Left lobe of liver (tissue), 2 donors: ENCODE measurements at regions not wholly inside any gene's neighbourhood (a gene's known extent, or its start where the extent isn't known, plus 50 kb on each side); places are given as distances from the start of the nearest gene placed in this dataset.
"Not testable (repeated sequence)": the region's sequence is repeated elsewhere in the genome, so short reads cannot be mapped to it uniquely, and the experiment has no call there.

Source experiments
- ATAC-seq: fragments of 200-7000 bp; cut with Tn5 transposase; one replicate; pipeline ENCODE4 v1.9.1; 2020; ENCODE audit warnings: mild to moderate bottlenecking, moderate library complexity
- DNase-seq: peaks from one replicate; pipeline ENCODE4 v3.0.0-alpha.2; 2020; ENCODE audit warnings: low spot score
- donor health status: DM: no; HTN: no; CAD: no; lungs with moderate emphysema.
- donor health status: DM: no; HTN: yes; CAD: no.

DNA sequence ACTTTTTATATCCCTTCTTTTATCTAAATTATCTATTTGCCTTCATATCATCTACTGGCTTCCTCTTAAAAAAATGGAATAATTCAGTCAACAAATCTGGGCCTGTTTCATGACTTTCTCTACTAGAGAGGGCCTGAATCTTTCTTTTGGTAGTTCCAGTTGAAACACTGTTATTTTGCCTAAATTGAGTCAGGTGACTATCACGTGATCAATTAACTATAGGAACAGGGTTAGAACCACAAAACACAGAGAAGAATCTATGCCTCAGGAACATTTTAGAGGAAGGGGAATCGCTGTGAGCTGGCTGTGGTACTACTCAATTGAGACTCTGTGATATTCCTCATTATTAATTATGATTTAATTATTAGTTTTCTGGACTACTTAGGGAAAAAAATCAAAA, 736.7 kb upstream of the PITX2 start:
- DNase-seq = no peak

GRCh38 chr4:111360906-111361305, 738.0 kb upstream of the PITX2 start:
- DNase-seq = no peak
- ATAC-seq = no peak

More for the DNA sequence above, 736.7 kb upstream of the PITX2 start:
- no peak for ATAC-seq

DNA sequence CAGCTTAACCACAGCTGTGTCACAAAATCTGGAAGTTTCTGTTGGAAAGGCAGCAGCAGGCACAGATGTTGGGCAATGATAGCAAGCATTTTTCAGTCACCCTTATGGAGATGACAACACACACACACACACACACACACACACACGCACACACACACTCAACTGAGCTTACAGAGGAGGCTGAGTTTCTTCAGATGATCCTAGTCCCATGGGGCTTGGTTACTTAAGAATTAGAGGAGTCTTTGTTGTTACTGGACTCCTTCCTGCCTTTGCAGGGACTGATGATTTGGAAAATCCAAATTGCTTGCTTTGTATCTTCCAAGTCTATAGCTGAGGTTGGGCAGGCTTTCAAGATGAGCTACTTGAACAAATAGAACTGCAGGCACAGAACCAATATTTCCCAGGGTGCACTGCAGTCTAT, 740.1 kb upstream of the PITX2 start:
- ATAC-seq = no peak

GRCh38 chr4:111377880-111378279, 755.0 kb upstream of the PITX2 start:
- ATAC-seq, DNase-seq: not testable (repeated sequence)

More for the DNA sequence above, 740.1 kb upstream of the PITX2 start:
- DNase-seq = no peak

GRCh38 chr4:111388561-111388960, 756.7 kb upstream of the FAM241A start:
- no peak for ATAC-seq
- no peak for DNase-seq

DNA sequence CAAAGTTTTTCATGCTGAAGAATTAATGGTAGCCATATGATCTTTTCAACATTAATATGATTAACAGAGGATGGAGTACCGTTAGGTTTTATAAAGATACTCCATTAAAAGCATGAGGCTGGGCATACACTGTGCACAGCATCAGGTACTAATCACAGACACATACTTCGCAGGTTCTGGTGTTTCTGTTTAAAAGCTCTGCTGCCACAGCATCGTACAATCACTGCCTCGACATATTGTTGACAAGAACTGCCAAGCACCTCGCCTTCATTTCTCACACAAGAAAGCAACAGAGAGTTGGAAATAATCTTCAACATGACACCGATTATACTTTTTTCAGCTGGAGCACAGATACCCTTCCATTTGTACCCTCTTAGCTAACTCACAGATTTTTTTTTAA, 753.4 kb upstream of the FAM241A start:
- no peak for DNase-seq
- no peak for ATAC-seq

GRCh38 chr4:111393781-111394180, 751.5 kb upstream of the FAM241A start:
- DNase-seq = no peak
- no peak for ATAC-seq

GRCh38 chr4:111398906-111399330, 746.3 kb upstream of the FAM241A start:
- ATAC-seq = no peak
- no peak for DNase-seq

- DNase-seq (no peak), ATAC-seq (no peak)
These were observed 745.6 kb upstream of the FAM241A start for GRCh38 chr4:111399623-111400022.

DNA sequence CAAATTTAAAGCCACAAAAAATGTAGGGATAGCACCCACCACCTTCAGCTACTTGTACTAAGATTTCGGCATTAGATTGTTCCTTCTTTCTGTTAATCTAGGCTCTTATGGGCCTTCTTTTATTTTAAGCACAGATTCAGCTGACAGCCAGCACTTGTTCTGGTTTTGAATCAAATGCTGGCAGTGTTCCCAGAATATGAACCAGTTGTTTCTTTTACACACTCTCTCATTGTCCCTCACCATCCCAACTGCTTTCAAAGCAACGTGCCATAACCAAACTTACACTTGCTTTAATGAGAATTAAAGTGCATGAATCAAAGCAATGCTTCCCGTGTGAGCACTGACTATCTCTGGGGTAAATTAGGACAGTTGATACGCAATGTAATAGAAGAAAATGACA, 744.5 kb upstream of the FAM241A start:
- DNase-seq (no peak), ATAC-seq (no peak)

GRCh38 chr4:111404673-111405072, 740.6 kb upstream of the FAM241A start:
- ATAC-seq (no peak), DNase-seq (no peak)

DNA sequence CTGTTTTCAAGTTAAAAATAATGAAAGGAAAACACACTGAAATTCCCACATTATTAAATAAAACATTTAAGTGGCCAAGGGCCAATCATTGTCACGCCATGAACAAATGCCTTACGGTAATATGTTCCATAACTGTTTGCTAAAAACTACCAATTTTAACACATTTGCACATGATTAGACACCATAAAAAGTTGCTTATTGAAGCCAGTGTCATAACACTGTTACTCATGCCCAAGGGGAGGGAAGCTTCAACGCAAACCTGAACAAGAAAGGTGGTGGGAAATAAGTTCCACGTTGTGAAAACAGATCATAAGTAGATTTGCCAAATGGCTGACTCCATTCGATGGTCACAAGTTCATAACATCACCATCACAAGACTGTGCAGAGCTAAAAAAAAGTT, 739.3 kb upstream of the FAM241A start:
- ATAC-seq = no peak

GRCh38 chr4:111410571-111410970, 734.7 kb upstream of the FAM241A start:
- DNase-seq = no peak
- ATAC-seq = no peak

More for the DNA sequence above, 739.3 kb upstream of the FAM241A start:
- DNase-seq = no peak

DNA sequence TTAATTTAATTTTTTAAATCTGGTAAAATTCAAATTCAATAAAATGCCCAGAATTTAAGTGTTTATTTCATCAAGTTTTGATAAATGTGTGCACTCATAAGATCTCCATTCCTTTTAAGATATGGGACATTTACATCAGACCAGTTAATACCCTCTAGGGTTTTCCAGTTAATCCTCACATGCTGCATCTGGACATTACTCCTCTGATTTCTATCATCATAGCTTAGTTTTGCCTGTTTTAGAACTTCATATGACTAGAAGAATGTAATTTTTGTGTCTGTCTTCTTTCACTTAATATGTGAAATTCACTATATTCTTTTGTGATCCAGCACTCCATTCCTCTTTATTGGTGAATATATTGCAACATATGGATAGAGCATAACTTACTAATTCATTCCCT, 727.7 kb upstream of the FAM241A start:
- ATAC-seq = no peak
- DNase-seq = no peak

DNA sequence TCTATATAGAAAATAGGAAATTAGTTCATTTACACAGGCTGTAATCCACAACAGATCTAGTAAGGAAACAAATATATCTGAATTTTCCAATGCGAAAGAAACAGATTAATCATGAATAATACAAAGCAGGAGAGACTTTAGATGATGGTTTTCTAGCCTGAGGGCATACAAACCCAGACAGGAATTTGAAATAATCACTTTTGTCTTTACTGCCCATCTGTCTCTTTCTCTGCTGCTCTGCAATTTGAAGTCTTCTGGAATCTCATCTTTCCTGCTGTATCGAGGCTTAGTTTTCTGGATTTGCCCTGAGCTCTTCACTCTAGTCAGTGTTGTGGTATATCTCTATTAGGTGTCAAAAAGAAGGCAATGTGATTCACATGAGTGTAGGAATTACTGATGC, 711.8 kb upstream of the FAM241A start:
- ATAC-seq = no peak

DNA sequence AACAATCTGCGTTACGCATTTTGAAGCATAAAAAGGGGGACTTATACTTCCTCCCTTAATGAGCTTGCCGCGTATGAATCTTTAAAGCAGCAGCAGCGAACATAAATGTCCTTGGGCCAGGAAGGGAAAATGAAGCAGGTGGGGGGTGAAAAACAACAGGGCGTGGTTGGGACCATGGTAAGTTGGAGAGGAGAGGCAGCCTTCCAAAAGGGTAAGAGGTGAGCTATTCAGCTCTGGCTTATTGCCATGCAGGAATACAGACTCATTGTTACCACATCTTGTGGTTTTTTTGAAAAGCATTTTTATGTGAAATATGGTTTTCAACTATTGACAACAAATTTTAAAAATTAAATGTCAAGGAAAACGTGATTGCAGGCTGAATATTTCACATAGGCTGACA, 710.7 kb upstream of the FAM241A start:
- no peak for DNase-seq
- no peak for ATAC-seq

More for the DNA sequence above, 711.8 kb upstream of the FAM241A start:
- DNase-seq = no peak

DNA sequence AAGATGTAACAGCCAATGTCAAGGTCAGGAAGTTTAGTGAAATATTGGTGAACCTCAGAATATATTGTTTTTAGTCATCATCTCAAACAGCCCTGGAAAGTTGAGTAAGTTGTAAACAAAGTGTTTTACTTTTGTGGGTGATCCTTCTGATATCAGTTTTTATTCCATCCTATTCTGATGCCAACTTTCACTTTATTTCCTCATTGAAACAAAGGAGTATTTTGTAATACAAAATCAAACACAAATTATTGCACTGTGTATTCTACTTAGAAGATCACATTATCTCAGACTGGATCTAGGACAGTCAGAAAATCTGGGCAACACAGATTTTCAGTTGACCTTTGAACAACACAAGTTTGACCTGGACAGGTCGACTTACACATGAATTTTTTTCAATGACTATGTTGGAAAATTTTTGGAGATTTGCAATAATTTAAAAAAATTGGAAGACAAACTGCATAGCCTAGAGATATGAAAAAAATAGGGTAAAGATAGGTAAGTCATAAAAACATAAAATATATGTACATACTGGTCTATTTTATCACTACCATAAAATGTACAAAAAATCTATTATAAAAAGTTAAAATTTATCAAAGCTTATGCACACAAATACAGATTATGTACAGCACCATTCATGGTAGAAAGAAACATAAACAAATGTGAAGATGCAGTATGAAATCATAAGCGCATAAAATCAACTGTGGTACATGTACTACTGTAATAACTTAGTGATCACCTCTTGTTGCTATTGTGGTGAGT, 709.1 kb upstream of the FAM241A start:
- no peak for DNase-seq
- ATAC-seq = no peak

DNA sequence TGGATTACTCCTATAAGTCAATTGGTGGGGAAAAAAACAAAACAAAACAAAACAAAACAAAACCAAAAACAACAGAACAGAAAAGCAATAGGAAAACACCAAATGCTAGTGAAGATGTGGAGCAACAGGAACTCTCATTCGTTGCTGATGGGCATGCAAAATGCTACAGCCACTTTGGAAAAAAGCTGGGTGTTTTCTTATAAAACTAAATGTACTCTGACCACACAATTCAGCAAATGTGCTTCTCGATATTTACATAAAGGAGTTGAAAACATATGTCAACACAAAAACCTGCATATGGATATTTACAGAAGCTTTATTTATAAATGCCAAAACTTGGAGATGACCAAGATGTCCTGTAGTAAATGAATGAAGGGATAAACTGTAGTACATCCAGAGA, 703.6 kb upstream of the FAM241A start:
- ATAC-seq = no peak
- no peak for DNase-seq

DNA sequence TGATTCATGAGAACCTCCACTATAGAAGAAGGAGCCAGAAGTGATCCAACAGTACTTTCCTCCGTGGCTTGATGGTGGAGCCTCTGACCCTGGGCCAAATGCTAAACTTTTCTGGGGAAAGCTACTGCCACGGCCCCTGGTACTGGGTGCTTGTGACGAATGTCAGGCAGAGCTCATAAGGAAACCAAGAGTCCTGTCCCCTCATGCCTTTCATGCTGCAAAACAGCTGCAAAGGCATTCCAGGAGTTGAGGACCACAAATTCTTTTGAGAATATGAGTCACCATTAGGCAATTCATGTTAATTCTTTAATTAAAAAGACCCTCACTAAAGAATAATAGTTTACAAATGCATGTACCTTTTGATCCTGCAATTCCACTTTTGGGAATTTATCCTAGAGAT, 700.4 kb upstream of the FAM241A start:
- ATAC-seq, DNase-seq: not testable (repeated sequence)

- no peak for ATAC-seq
- DNase-seq = no peak
These were observed 695.6 kb upstream of the FAM241A start for GRCh38 chr4:111449657-111450056.

- DNase-seq (no peak), ATAC-seq (no peak)
These were observed 694.4 kb upstream of the FAM241A start for GRCh38 chr4:111450867-111451266.

- DNase-seq = no peak
- no peak for ATAC-seq
These were observed 692.0 kb upstream of the FAM241A start for GRCh38 chr4:111453216-111453615.

- no peak for ATAC-seq
- DNase-seq = no peak
These were observed 690.3 kb upstream of the FAM241A start for GRCh38 chr4:111454961-111455360.
